PFSK-1 (cell line): ENCODE measurements at regions not wholly inside any gene's neighbourhood (a gene's known extent, or its start where the extent isn't known, plus 50 kb on each side); places are given as distances from the start of the nearest gene placed in this dataset.

ENCODE experiments used
- POLR2AphosphoS5 ChIP-seq: IDR thresholded peaks from 2 replicates; pipeline ENCODE4 v1.6.1; 2012; ENCODE audit warnings: low read depth, mild to moderate bottlenecking, control low read depth, low read length, moderate library complexity
- REST ChIP-seq, 2 experiments: IDR thresholded peaks; 2 replicates each; pipeline versions ENCODE4 v1.6.1 to v1.8.0; 2011 to 2012; ENCODE audit warnings: low read depth in 2 of 2, low read length in 2 of 2, control low read depth in 1 of 2, inconsistent platforms in 1 of 2, mild to moderate bottlenecking in 1 of 2, moderate library complexity in 1 of 2; ENCODE audit not compliant: insufficient read depth in 1 of 2
- SIN3A ChIP-seq: IDR thresholded peaks from 2 replicates; pipeline ENCODE4 v1.6.1; 2012; ENCODE audit warnings: mild to moderate bottlenecking, low read length, moderate library complexity, borderline replicate concordance; ENCODE audit not compliant: insufficient read depth

GRCh38 chr7:114862406-114862805 lies 59.5 kb upstream of the MDFIC start:
- TF ChIP-seq SIN3A: no peak
- no peak for TF ChIP-seq POLR2AphosphoS5
- no peak for TF ChIP-seq REST (IDR thresholded peaks at IDR 0.05; ENCODE audit: insufficient read depth in 1 of 2, low read depth in 2 of 2, low read length in 2 of 2)
